H9 (cell line): ENCODE measurements at regions not wholly inside any gene's neighbourhood (a gene's known extent, or its start where the extent isn't known, plus 50 kb on each side); places are given as distances from the start of the nearest gene placed in this dataset.
"Not testable (repeated sequence)": the region's sequence is repeated elsewhere in the genome, so short reads cannot be mapped to it uniquely, and the experiment has no call there.

Experiments used
- DNase-seq: peaks from one replicate; pipeline ENCODE4 v3.0.0-alpha.2; 2017
- H2AFZ ChIP-seq: one replicate; pipeline ENCODE4 v1.6.1; 2013; ENCODE audit warnings: mild to moderate bottlenecking, low read length, control low read depth, moderate library complexity
- H2AK5ac ChIP-seq: 2 replicates; pipeline ENCODE4 v1.6.1; 2013; ENCODE audit warnings: low read length, control low read depth, mixed read lengths; ENCODE audit not compliant: insufficient read length
- H2BK120ac ChIP-seq: one replicate; pipeline ENCODE4 v1.6.1; 2013; ENCODE audit warnings: low read depth, mild to moderate bottlenecking, low read length, control low read depth, inconsistent platforms; ENCODE audit not compliant: poor library complexity, severe bottlenecking
- H2BK12ac ChIP-seq: 2 replicates; pipeline ENCODE4 v1.6.1; 2013; ENCODE audit warnings: low read length, control low read depth, mixed read lengths, low read depth; ENCODE audit not compliant: insufficient read length
- H2BK15ac ChIP-seq: 2 replicates; pipeline ENCODE4 v1.6.1; 2013; ENCODE audit warnings: low read depth, low read length, control low read depth
- H2BK20ac ChIP-seq: one replicate; pipeline ENCODE4 v1.6.1; 2013; ENCODE audit warnings: low read depth, mild to moderate bottlenecking, low read length, control low read depth, inconsistent platforms; ENCODE audit not compliant: poor library complexity, severe bottlenecking
- H2BK5ac ChIP-seq: 2 replicates; pipeline ENCODE4 v1.6.1; 2013; ENCODE audit warnings: low read length, control low read depth, mixed read lengths; ENCODE audit not compliant: insufficient read length
- H3K14ac ChIP-seq: 2 replicates; pipeline ENCODE4 v1.6.1; 2013; ENCODE audit warnings: low read length, control low read depth; ENCODE audit not compliant: insufficient read depth
- H3K18ac ChIP-seq: 2 replicates; pipeline ENCODE4 v1.6.1; 2013; ENCODE audit warnings: low read depth, mild to moderate bottlenecking, mixed read lengths, low read length, control low read depth; ENCODE audit not compliant: insufficient read length
- H3K23ac ChIP-seq: 2 replicates; pipeline ENCODE4 v1.6.1; 2013; ENCODE audit warnings: low read length, control low read depth, mixed read lengths, low read depth; ENCODE audit not compliant: insufficient read length
- H3K23me2 ChIP-seq: 2 replicates; pipeline ENCODE4 v1.6.1; 2013; ENCODE audit warnings: low read depth, mild to moderate bottlenecking, mixed read lengths, low read length, control low read depth; ENCODE audit not compliant: insufficient read length, poor library complexity, severe bottlenecking
- H3K27ac ChIP-seq: 2 replicates; pipeline ENCODE4 v1.5.1; 2013; ENCODE audit warnings: low read length, control low read depth, mixed read lengths, low read depth; ENCODE audit not compliant: insufficient read length
- H3K27me3 ChIP-seq: 2 replicates; pipeline ENCODE4 v1.6.1; 2013; ENCODE audit warnings: low read length, control low read depth, inconsistent platforms; ENCODE audit not compliant: insufficient read depth
- H3K4ac ChIP-seq: 2 replicates; pipeline ENCODE4 v1.6.1; 2013; ENCODE audit warnings: low read depth, mild to moderate bottlenecking, control low read depth, inconsistent platforms, low read length, moderate library complexity
- H3K4me1 ChIP-seq: 2 replicates; pipeline ENCODE4 v1.6.1; 2013; ENCODE audit warnings: low read length, control low read depth, inconsistent platforms; ENCODE audit not compliant: insufficient read depth
- H3K4me2 ChIP-seq: 2 replicates; pipeline ENCODE4 v1.6.1; 2013; ENCODE audit warnings: low read length, control low read depth, mixed read lengths; ENCODE audit not compliant: insufficient read length, insufficient read depth
- H3K56ac ChIP-seq: 2 replicates; pipeline ENCODE4 v1.6.1; 2013; ENCODE audit warnings: low read depth, mild to moderate bottlenecking, mixed read lengths, low read length, control low read depth; ENCODE audit not compliant: insufficient read length
- H3K79me1 ChIP-seq: 2 replicates; pipeline ENCODE4 v1.6.1; 2013; ENCODE audit warnings: low read depth, mild to moderate bottlenecking, moderate library complexity, low read length, control low read depth, inconsistent platforms; ENCODE audit not compliant: insufficient read depth, poor library complexity, severe bottlenecking
- H3K79me2 ChIP-seq: 2 replicates; pipeline ENCODE4 v1.6.1; 2013; ENCODE audit warnings: low read length, control low read depth, inconsistent platforms; ENCODE audit not compliant: insufficient read depth
- H3K9ac ChIP-seq: 2 replicates; pipeline ENCODE4 v1.6.1; 2013; ENCODE audit warnings: low read length, control low read depth, mixed read lengths; ENCODE audit not compliant: insufficient read length; ENCODE audit errors: extremely low read depth
- H3K9me3 ChIP-seq: one replicate; pipeline ENCODE4 v1.6.1; 2013; ENCODE audit warnings: low read depth, low read length, inconsistent platforms; ENCODE audit not compliant: control insufficient read depth
- H3T11ph ChIP-seq: one replicate; pipeline ENCODE4 v1.6.1; 2013; ENCODE audit warnings: mild to moderate bottlenecking, low read length, control low read depth, inconsistent platforms
- H4K20me1 ChIP-seq: one replicate; pipeline ENCODE4 v1.6.1; 2013; ENCODE audit not compliant: control insufficient read depth, insufficient read length, insufficient read depth
- H4K5ac ChIP-seq: 2 replicates; pipeline ENCODE4 v1.6.1; 2013; ENCODE audit warnings: low read depth, mild to moderate bottlenecking, mixed read lengths, low read length, control low read depth; ENCODE audit not compliant: insufficient read length
- H4K8ac ChIP-seq: replicated peaks from 2 replicates; pipeline ENCODE4 v1.6.1; 2013; ENCODE audit warnings: low read length, control low read depth, mixed read lengths, low read depth; ENCODE audit not compliant: insufficient read length
- H4K91ac ChIP-seq: 2 replicates; pipeline ENCODE4 v1.6.1; 2013; ENCODE audit warnings: low read depth, mild to moderate bottlenecking, moderate library complexity, mixed read lengths, low read length, control low read depth; ENCODE audit not compliant: insufficient read length
- H3K27ac Mint-ChIP-seq, 3 experiments: 2 replicates in 2 of 3; 3 replicates in 1 of 3; pipeline ENCODE4 v1.8.0; 2020 to 2021; ENCODE audit warnings: mixed read lengths in 3 of 3, mild to moderate bottlenecking in 1 of 3, moderate library complexity in 1 of 3
- H3K27me3 Mint-ChIP-seq: 2 replicates; pipeline ENCODE4 v1.8.0; 2021; ENCODE audit warnings: low read depth, mild to moderate bottlenecking, moderate library complexity, mixed read lengths
- H3K36me3 Mint-ChIP-seq, 3 experiments: 2 replicates in 2 of 3; 3 replicates in 1 of 3; pipeline ENCODE4 v1.8.0; 2020 to 2021; ENCODE audit warnings: low read depth in 3 of 3, mixed read lengths in 3 of 3; ENCODE audit not compliant: insufficient read depth in 1 of 3
- H3K4me1 Mint-ChIP-seq, 2 experiments: 2 replicates each; pipeline ENCODE4 v1.8.0; 2020; ENCODE audit warnings: mixed read lengths in 2 of 2
- H3K4me3 Mint-ChIP-seq, 2 experiments: 2 replicates in 1 of 2; 3 replicates in 1 of 2; pipeline ENCODE4 v1.8.0; 2020 to 2021; ENCODE audit warnings: mild to moderate bottlenecking in 2 of 2, mixed read lengths in 2 of 2, moderate library complexity in 1 of 2
- H3K9me3 Mint-ChIP-seq, 2 experiments: 2 replicates in 1 of 2; 3 replicates in 1 of 2; pipeline ENCODE4 v1.8.0; 2020; ENCODE audit warnings: mild to moderate bottlenecking in 2 of 2, mixed read lengths in 2 of 2, moderate library complexity in 1 of 2
- WGBS: extraction: QIAGEN DNeasy Blood & Tissue Kit; methylation state at CpG from one replicate; pipeline ENCODE4 v1.1.7; 2013; ENCODE audit warnings: missing lambda C conversion rate, low lambda C conversion rate, mixed read lengths; ENCODE audit not compliant: insufficient read length; ENCODE audit errors: extremely low coverage; 5-methylcytosine and 5-hydroxymethylcytosine counted together
- TF ChIP-seq, protein P1 (sequence below): fragments of 200-600 bp; sonication (generic); conservative IDR thresholded peaks from 3 replicates; pipeline ENCODE4 v1.8.0; 2021; ENCODE audit warnings: antibody characterized with exemption, mild to moderate bottlenecking

- Histone ChIP-seq H3K9ac (no peak overlapping the region), H3K79me1 (no peaks in the 10 kb centered on the region), H4K8ac (no peak overlapping the region), H3K4ac (no peak overlapping the region), H2BK5ac (no peak overlapping the region), H3K23ac (no peak overlapping the region), H3K14ac (no peak overlapping the region), H2BK20ac (no peak overlapping the region), H3K27ac (no peak overlapping the region), H3K18ac (no peak overlapping the region), H2BK12ac (no peak overlapping the region), H3K23me2 (no peaks in the 10 kb centered on the region), H2AFZ (no peak overlapping the region), H2AK5ac (no peak overlapping the region), H4K20me1 (no peaks in the 10 kb centered on the region), H3K27me3 (no peaks in the 10 kb centered on the region), H2BK120ac (no peak overlapping the region), H3K4me2 (no peak overlapping the region), H3K4me1 (no peaks in the 10 kb centered on the region), H2BK15ac (no peak overlapping the region), H3K56ac (no peak overlapping the region), H3T11ph (no peak overlapping the region), H3K9me3 (no peaks in the 10 kb centered on the region), H3K79me2 (no peaks in the 10 kb centered on the region), H4K91ac (no peak overlapping the region), H4K5ac (no peak overlapping the region)
- no peaks in the 10 kb centered on the region for H3K4me1 Mint-ChIP-seq
- peaks cover 0 to 6% (median 0%) of the 10 kb centered on the region in 3 experiments; a peak in 3 of 7 replicates for H3K36me3 Mint-ChIP-seq
- no peak for DNase-seq
- H3K27ac Mint-ChIP-seq = no peak overlapping the region
- peaks cover 0 to 4% of the 10 kb centered on the region in 2 experiments; a peak in 3 of 5 replicates for H3K9me3 Mint-ChIP-seq
- no peak overlapping the region for H3K4me3 Mint-ChIP-seq
- H3K27me3 Mint-ChIP-seq = no peaks in the 10 kb centered on the region
- TF ChIP-seq, protein P1, sequence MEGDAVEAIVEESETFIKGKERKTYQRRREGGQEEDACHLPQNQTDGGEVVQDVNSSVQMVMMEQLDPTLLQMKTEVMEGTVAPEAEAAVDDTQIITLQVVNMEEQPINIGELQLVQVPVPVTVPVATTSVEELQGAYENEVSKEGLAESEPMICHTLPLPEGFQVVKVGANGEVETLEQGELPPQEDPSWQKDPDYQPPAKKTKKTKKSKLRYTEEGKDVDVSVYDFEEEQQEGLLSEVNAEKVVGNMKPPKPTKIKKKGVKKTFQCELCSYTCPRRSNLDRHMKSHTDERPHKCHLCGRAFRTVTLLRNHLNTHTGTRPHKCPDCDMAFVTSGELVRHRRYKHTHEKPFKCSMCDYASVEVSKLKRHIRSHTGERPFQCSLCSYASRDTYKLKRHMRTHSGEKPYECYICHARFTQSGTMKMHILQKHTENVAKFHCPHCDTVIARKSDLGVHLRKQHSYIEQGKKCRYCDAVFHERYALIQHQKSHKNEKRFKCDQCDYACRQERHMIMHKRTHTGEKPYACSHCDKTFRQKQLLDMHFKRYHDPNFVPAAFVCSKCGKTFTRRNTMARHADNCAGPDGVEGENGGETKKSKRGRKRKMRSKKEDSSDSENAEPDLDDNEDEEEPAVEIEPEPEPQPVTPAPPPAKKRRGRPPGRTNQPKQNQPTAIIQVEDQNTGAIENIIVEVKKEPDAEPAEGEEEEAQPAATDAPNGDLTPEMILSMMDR = no peak
Measured at GRCh38 chr4:125168531-125168930, 146.2 kb upstream of the FAT4 start.

GRCh38 chr4:125166012-125166411 lies 148.7 kb upstream of the FAT4 start:
- H3K36me3 Mint-ChIP-seq, H3K79me1 ChIP-seq, H3K9ac ChIP-seq, H3K27ac ChIP-seq, H3K4me1 ChIP-seq, H3K27me3 ChIP-seq, H3K23ac ChIP-seq, H4K91ac ChIP-seq, H3K4me2 ChIP-seq, H3K9me3 Mint-ChIP-seq, H3K4me3 Mint-ChIP-seq, H4K8ac ChIP-seq, H2BK20ac ChIP-seq, H4K5ac ChIP-seq, H3K4me1 Mint-ChIP-seq, H3K18ac ChIP-seq, DNase-seq, H2BK15ac ChIP-seq, H3K27me3 Mint-ChIP-seq, H3K4ac ChIP-seq, H2AK5ac ChIP-seq, H3K23me2 ChIP-seq, H2AFZ ChIP-seq, H2BK5ac ChIP-seq, H4K20me1 ChIP-seq, H3K79me2 ChIP-seq, H3K9me3 ChIP-seq, H3T11ph ChIP-seq, H3K14ac ChIP-seq, H3K56ac ChIP-seq, H2BK12ac ChIP-seq, H3K27ac Mint-ChIP-seq, H2BK120ac ChIP-seq: not testable (repeated sequence)
- no CpG with 5 or more reads among the region's 9 CpGs for WGBS
